ENCODE measurements at regions not wholly inside any gene's neighbourhood (a gene's known extent, or its start where the extent isn't known, plus 50 kb on each side); places are given as distances from the start of the nearest gene placed in this dataset.

DNA sequence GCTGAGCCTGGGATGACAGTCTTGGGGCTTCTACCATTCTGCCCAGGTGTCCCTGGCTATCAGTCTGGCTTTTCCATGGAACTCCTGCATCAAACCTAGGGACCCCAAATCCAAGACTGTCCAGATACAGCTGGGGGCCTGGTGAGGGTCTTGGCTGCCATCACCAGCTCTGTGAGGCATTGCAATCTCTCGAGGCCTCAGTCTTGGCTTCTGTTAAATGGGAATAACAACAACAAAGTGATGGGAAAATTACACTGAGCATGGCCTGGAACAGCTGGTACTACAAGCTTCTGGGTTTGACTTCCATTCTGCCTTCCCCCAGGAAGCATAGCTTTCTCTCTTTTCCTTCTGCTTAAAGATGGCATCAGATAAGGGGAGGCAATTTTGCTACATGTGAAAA, 50.0 kb upstream of the LCTL start:
- Histone ChIP-seq H3K27ac (ENCODE audit: low read length) (no peak overlapping the region), H3K4me3 (ENCODE audit: low read depth in 1 of 2, low read length in 2 of 2) (no peak overlapping the region)

DNA sequence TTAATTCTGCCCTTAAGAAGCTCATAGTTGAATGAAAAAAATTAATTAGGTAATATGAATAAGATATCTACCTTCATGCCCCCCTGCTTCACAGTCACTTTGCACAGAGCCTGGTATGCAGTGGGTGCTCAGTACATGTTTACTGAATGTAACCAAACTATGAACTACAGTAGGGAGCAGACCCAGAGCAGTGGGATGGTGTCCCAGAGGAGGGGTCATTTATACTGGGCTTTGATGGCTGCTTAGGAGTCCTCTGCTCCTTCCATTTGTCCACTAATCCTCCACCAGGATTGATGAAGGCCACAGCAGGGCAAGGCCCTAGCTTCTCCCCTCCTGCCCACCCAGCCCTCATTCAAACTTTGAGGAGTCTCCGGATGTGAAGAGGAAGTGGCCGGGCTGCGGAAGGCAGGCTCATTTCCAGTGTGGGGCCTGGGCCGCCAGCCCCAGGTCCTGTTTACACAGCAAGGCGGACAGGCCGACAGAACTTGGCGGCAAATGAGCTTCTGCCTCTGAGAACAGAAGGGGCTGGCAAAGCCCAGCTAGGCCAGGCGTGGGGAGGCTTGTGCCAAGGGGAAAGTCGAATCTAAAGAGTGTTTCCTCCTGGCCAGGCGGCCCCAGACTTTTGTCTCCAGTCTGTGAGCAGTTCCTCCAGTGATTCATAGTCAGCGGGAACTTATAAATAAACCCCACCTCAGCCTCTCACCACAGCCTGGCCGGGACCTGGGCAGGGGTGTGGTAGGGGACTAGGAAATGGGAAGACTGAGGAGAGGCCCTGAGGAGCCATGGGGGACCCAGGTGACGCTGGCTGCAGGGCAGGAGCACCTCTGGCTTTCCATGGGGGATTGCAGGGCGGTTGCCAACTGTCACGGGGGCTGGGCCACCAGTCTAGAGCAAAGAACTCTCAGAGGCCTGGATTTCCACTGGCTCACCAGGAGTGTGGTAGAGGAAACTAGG, 51.6 kb upstream of the LCTL start:
- Histone ChIP-seq H3K4me3 (ENCODE audit: low read depth in 1 of 2, low read length in 2 of 2) (no peak overlapping the region), H3K27me3 (ENCODE audit: low read depth, low read length) (no peaks in the 10 kb centered on the region), H3K4me1 (ENCODE audit: control insufficient read depth in 1 of 2, insufficient read depth in 2 of 2, low read length in 2 of 2) (peaks cover 0 to 15% of the 10 kb centered on the region in 2 donors), H3K36me3 (ENCODE audit: control insufficient read depth in 1 of 2, insufficient read depth in 2 of 2, low read length in 2 of 2) (no peaks in the 10 kb centered on the region), H3K9me3 (ENCODE audit: control insufficient read depth in 1 of 2, low read length in 2 of 2) (no peaks in the 10 kb centered on the region), H3K27ac (ENCODE audit: low read length) (peak overlapping the region; percentile 56)

More for the DNA sequence above, 50.0 kb upstream of the LCTL start:
- H3K4me1 ChIP-seq (ENCODE audit: control insufficient read depth in 1 of 2, insufficient read depth in 2 of 2, low read length in 2 of 2), result peaks cover 0 to 5% of the 10 kb centered on the region in 2 donors
- no peaks in the 10 kb centered on the region for H3K27me3 ChIP-seq (ENCODE audit: low read depth, low read length)
- no peaks in the 10 kb centered on the region for H3K9me3 ChIP-seq (ENCODE audit: control insufficient read depth in 1 of 2, low read length in 2 of 2)
- no peaks in the 10 kb centered on the region for H3K36me3 ChIP-seq (ENCODE audit: control insufficient read depth in 1 of 2, insufficient read depth in 2 of 2, low read length in 2 of 2)

DNA sequence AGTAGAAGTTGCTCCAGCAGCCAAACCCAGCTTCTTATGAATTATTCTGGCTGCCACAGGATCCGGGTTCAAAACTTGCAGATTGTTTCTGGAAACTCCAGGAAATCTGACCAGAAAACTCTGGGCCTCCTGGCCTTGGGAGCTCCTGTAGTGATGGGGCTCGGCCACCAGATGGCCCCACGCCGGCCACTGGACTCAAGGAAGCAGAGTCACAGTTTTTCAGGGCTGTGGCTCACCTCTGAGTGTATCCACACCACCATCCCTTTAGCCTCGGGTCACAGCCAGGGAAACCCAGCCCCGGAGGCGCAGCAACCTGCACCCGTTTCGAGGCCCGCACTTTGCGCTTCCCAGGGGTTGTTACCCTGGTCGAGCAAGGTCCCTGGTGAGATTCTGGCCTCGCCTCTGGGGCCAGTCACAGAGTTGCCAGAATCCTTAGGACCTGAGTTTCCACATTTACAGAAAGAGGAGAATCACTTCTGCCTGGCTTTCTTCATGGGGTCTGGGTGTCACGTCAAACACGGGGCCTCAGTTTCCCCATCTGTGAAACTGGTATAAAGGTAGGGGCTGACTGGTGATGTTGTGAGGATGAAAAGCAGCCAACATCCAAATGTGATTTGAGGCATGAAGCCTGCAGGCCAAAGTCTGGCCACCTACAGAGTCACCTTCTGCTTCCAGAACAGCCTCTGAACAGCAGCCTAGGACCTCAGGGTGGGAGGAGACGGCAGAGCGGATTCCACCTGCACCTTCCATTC, 53.5 kb upstream of the LCTL start:
- H3K36me3 ChIP-seq (ENCODE audit: control insufficient read depth in 1 of 2, insufficient read depth in 2 of 2, low read length in 2 of 2), result no peaks in the 10 kb centered on the region
- peaks cover 0 to 15% of the 10 kb centered on the region in 2 donors for H3K4me1 ChIP-seq (ENCODE audit: control insufficient read depth in 1 of 2, insufficient read depth in 2 of 2, low read length in 2 of 2)
- no peaks in the 10 kb centered on the region for H3K9me3 ChIP-seq (ENCODE audit: control insufficient read depth in 1 of 2, low read length in 2 of 2)
- H3K27ac ChIP-seq (ENCODE audit: low read length), result no peak overlapping the region
- H3K27me3 ChIP-seq (ENCODE audit: low read depth, low read length), result no peaks in the 10 kb centered on the region
- H3K4me3 ChIP-seq (ENCODE audit: low read depth in 1 of 2, low read length in 2 of 2), result no peak overlapping the region

DNA sequence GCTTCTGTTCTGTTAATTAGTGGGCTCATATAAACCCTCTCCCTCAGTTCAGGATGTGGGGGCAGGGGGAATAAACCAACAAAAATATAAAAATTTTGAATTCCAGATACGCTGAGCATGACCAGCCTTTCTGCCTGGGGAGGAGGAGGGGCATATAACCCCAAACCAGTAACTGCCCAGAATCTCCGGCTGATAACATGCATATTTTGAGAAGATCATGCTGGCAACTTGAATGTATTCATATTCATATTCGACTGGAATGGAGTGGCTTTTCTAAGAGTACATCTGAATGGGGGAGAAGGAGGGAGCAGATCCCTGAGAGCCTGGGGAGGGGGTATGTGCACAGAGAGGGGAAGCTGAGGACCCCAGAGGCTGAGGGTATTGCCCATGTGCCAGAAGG, 54.5 kb upstream of the LCTL start:
- Histone ChIP-seq H3K27me3 (ENCODE audit: low read depth, low read length) (no peaks in the 10 kb centered on the region), H3K4me3 (ENCODE audit: low read depth in 1 of 2, low read length in 2 of 2) (no peak overlapping the region), H3K36me3 (ENCODE audit: control insufficient read depth in 1 of 2, insufficient read depth in 2 of 2, low read length in 2 of 2) (no peaks in the 10 kb centered on the region), H3K27ac (ENCODE audit: low read length) (no peak overlapping the region), H3K4me1 (ENCODE audit: control insufficient read depth in 1 of 2, insufficient read depth in 2 of 2, low read length in 2 of 2) (peaks cover 0 to 15% of the 10 kb centered on the region in 2 donors), H3K9me3 (ENCODE audit: control insufficient read depth in 1 of 2, low read length in 2 of 2) (no peaks in the 10 kb centered on the region)

DNA sequence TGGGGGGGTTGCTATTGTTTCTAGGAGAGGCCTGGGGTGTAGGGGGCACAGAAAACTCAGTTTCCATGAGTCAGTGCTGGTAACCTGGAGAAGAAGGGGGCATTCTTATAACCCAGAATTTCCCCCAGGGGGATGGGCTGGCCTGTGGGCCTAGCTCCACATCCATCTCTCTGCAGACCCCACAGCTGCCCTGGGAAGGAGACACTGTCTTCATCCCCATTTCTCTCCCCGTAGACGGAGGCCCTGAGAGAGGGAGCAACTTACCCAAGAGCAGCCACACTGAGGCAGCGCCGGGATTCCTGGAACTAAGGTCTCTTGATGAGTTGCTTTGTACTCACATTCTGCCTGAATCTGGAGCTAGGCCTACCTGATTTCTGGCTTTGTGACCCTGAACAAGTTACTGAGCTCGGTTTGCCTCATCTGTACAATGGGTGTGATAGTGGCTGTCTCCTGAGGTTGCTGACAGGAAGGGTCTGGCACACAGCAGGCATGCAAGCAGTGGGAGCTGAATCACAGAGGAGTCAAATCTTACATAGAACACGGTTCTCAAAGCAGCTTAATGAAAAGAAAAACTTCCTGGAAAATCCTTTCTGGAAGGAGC, 55.0 kb upstream of the LCTL start:
- peaks cover 0 to 15% of the 10 kb centered on the region in 2 donors for H3K4me1 ChIP-seq (ENCODE audit: control insufficient read depth in 1 of 2, insufficient read depth in 2 of 2, low read length in 2 of 2)
- no peak overlapping the region for H3K27ac ChIP-seq (ENCODE audit: low read length)

DNA sequence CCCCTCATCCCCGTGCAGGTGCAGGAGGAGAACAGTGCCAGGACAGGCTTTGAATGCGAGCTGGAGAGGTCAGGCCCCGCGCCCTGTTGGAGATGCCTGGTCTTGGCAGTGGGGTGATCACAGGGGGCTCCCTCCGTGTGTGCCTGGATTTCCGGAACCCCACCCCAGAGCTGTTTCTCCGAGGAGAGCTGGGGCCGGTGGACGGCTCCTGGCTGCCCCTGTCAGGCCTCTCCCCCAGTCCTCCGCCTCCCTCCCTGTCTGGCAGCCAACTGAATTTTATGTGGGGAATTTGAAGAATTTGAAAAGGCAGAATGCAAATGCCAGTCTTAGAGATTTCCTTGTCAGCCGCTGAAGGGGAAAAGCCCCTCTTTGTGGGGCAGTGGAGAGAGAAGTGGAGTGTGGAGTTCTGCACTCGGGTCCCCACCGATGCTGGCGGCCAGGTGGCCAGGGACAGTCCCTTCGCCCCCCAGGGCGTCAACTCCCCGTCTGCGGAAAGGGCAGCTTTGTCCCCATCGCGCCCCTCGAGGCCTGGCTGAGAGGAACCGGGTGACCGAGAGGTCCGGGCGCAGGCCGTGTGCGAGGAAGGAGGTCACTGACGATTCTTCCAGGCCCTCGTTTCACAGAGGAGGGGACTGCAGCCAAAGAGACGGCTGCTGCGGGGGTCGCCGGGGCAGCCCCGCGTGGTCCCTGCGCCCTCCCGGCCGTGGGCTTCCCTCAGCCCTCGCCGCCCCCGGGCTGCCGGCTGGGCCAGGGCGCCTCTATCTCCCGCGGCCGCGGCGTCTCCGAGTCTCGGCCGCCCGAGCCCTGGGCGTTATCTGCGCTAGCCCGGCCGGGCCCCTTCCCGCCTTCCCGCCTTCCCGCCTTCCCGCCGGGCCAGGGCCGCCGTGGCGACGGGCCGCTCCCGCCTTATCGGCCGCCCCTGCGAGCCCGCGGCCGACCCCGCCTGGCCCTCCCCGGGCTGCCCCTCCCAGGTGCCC, 56.0 kb upstream of the LCTL start:
- H3K27me3 ChIP-seq (ENCODE audit: low read depth, low read length), result no peaks in the 10 kb centered on the region
- H3K4me3 ChIP-seq (ENCODE audit: low read depth in 1 of 2, low read length in 2 of 2), result no peak overlapping the region
- peaks cover 0 to 15% of the 10 kb centered on the region in 2 donors for H3K4me1 ChIP-seq (ENCODE audit: control insufficient read depth in 1 of 2, insufficient read depth in 2 of 2, low read length in 2 of 2)
- H3K36me3 ChIP-seq (ENCODE audit: control insufficient read depth in 1 of 2, insufficient read depth in 2 of 2, low read length in 2 of 2), result no peaks in the 10 kb centered on the region
- no peaks in the 10 kb centered on the region for H3K9me3 ChIP-seq (ENCODE audit: control insufficient read depth in 1 of 2, low read length in 2 of 2)
- H3K27ac ChIP-seq (ENCODE audit: low read length), result no peak overlapping the region

More for the DNA sequence above, 55.0 kb upstream of the LCTL start:
- no peak overlapping the region for H3K4me3 ChIP-seq (ENCODE audit: low read depth in 1 of 2, low read length in 2 of 2)
- H3K9me3 ChIP-seq (ENCODE audit: control insufficient read depth in 1 of 2, low read length in 2 of 2), result no peaks in the 10 kb centered on the region
- no peaks in the 10 kb centered on the region for H3K36me3 ChIP-seq (ENCODE audit: control insufficient read depth in 1 of 2, insufficient read depth in 2 of 2, low read length in 2 of 2)
- no peaks in the 10 kb centered on the region for H3K27me3 ChIP-seq (ENCODE audit: low read depth, low read length)

DNA sequence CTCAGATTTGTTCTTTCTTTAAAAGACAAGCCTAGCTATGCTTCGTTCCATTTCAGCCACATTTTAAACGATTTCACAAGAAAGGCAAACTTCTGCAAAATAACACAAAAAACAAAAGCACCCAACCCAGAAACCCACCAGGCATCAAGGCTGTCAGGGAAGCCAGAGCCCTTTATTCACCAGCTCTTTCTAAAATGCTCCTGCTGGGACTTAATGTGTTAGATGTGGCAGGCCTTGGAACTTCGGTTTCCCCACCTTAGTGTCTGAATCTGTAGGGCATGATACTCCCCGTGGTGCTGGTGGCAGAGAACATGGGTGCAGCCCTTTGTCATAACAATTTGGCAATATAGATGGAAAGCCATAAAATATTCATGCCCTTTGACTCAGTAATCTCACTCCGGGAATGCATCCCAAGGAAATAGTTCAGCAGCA, 56.8 kb upstream of the LCTL start:
- H3K36me3 ChIP-seq (ENCODE audit: control insufficient read depth in 1 of 2, insufficient read depth in 2 of 2, low read length in 2 of 2), result no peaks in the 10 kb centered on the region
- H3K4me3 ChIP-seq (ENCODE audit: low read depth in 1 of 2, low read length in 2 of 2), result no peak overlapping the region
- peaks cover 0 to 15% of the 10 kb centered on the region in 2 donors for H3K4me1 ChIP-seq (ENCODE audit: control insufficient read depth in 1 of 2, insufficient read depth in 2 of 2, low read length in 2 of 2)
- H3K27me3 ChIP-seq (ENCODE audit: low read depth, low read length), result no peaks in the 10 kb centered on the region
- no peak overlapping the region for H3K27ac ChIP-seq (ENCODE audit: low read length)
- H3K9me3 ChIP-seq (ENCODE audit: control insufficient read depth in 1 of 2, low read length in 2 of 2), result no peaks in the 10 kb centered on the region

DNA sequence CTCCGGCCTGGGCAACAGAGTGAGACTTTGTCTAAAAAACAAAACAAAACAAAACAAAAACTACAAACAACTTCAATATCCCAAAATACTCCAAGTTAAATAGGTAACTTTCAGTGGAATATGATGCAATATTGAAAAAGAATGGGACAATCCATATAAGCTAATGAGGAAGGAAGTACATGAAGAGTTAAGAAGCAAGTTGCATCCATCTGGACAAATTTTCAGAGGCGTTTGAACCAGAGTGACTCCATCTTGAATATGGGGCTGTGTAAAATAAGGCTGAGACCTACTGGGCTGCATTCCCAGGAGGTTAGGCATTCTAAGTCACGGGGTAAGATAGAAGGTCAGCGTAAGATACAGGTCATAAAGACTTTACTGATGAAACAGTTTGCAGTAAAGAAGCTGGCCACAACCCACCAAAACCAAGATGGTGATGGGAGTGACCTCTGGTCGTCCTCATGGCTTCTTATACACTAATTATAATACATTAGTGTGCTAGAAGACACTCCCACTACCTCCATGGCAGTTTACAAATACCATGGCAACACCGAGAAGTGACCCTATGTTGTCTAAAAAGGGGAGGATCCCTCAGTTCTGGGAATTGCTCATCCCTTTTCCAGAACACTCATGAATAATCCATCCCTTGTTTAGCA, 58.1 kb upstream of the LCTL start:
- H3K36me3 ChIP-seq (ENCODE audit: control insufficient read depth in 1 of 2, insufficient read depth in 2 of 2, low read length in 2 of 2), result no peaks in the 10 kb centered on the region
- H3K4me1 ChIP-seq (ENCODE audit: control insufficient read depth in 1 of 2, insufficient read depth in 2 of 2, low read length in 2 of 2), result peaks cover 0 to 11% of the 10 kb centered on the region in 2 donors
- H3K27me3 ChIP-seq (ENCODE audit: low read depth, low read length), result no peaks in the 10 kb centered on the region
- H3K4me3 ChIP-seq (ENCODE audit: low read depth in 1 of 2, low read length in 2 of 2), result no peak overlapping the region
- H3K9me3 ChIP-seq (ENCODE audit: control insufficient read depth in 1 of 2, low read length in 2 of 2), result no peaks in the 10 kb centered on the region
- no peak overlapping the region for H3K27ac ChIP-seq (ENCODE audit: low read length)

DNA sequence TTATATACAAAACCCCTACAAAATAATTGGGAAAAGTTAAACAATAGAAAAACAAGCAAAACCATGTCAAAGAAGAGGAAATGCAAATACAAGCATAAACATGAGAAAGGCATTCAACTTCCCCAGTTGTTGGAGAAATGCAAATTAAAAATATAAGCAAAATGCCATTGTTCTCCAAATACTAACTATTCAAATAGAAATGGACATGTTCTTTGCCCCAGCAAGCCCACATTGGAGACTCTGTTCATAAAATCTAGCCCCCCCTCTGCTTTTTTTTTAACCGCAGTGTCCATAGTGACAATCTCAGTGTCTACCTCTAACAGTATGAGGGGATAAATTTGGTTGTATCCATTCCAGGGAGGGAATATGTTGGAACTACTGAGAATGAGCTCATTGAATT, 59.7 kb upstream of the LCTL start:
- no peaks in the 10 kb centered on the region for H3K9me3 ChIP-seq (ENCODE audit: control insufficient read depth in 1 of 2, low read length in 2 of 2)
- no peak overlapping the region for H3K4me3 ChIP-seq (ENCODE audit: low read depth in 1 of 2, low read length in 2 of 2)
- no peaks in the 10 kb centered on the region for H3K36me3 ChIP-seq (ENCODE audit: control insufficient read depth in 1 of 2, insufficient read depth in 2 of 2, low read length in 2 of 2)
- peaks cover 0 to 10% of the 10 kb centered on the region in 2 donors for H3K4me1 ChIP-seq (ENCODE audit: control insufficient read depth in 1 of 2, insufficient read depth in 2 of 2, low read length in 2 of 2)
- no peaks in the 10 kb centered on the region for H3K27me3 ChIP-seq (ENCODE audit: low read depth, low read length)
- H3K27ac ChIP-seq (ENCODE audit: low read length), result no peak overlapping the region

DNA sequence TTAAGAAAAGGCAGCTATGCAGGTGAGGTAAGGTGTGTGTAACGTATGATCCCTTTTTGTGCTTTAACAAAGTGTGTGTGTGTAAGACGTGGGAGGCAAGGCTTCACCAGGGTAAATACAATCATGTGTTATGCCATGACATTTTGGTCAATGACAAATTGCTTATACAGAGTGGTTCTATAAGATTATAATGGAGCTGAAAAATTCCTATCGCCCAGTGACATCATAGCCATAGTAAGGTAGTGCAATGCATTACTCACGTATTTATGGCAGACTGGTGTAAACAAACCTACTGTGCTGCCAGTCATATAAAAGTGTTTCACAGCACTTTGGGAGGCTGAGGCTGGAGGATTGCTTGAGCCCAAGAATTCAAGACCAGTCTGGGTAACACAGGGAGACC, 60.2 kb upstream of the LCTL start:
- Histone ChIP-seq H3K36me3 (ENCODE audit: control insufficient read depth in 1 of 2, insufficient read depth in 2 of 2, low read length in 2 of 2) (no peaks in the 10 kb centered on the region), H3K27me3 (ENCODE audit: low read depth, low read length) (no peaks in the 10 kb centered on the region), H3K9me3 (ENCODE audit: control insufficient read depth in 1 of 2, low read length in 2 of 2) (no peaks in the 10 kb centered on the region)

More for the DNA sequence above, 60.2 kb upstream of the LCTL start:
- Histone ChIP-seq H3K27ac (ENCODE audit: low read length) (no peak overlapping the region), H3K4me1 (ENCODE audit: control insufficient read depth in 1 of 2, insufficient read depth in 2 of 2, low read length in 2 of 2) (peaks cover 0 to 10% of the 10 kb centered on the region in 2 donors), H3K4me3 (ENCODE audit: low read depth in 1 of 2, low read length in 2 of 2) (no peak overlapping the region)

Measured in muscle layer of duodenum (tissue), 2 donors.